K562 (cell line): ENCODE measurements at regions not wholly inside any gene's neighbourhood (a gene's known extent, or its start where the extent isn't known, plus 50 kb on each side); places are given as distances from the start of the nearest gene placed in this dataset.

Source experiments
- ATAC-seq: fragments of 200-7000 bp; cut with Tn5 transposase; 3 replicates; pipeline ENCODE4 v1.9.1; 2020; ENCODE audit warnings: moderate library complexity
- BruUV-seq: library from RNA; stranded (reverse); fragments of 400-500 nt; replicated peaks from 2 replicates; lab custom pipeline; 2021; lab: Mats Ljungman, UMichigan
- CTCF ChIA-PET: fragments of 300-600 bp; formaldehyde crosslinking; extraction: SDS; loops from one replicate; lab custom pipeline; 2021; ENCODE audit warnings: low intra/inter-chr PET ratio; lab: Yijun Ruan, JAX
- POLR2A ChIA-PET: fragments of 300-600, 350-650 bp; sonication (Branson Sonifier 250); formaldehyde crosslinking; extraction: SDS; loops from one replicate; lab custom pipeline; 2021; ENCODE audit warnings: antibody characterized with exemption, inconsistent platforms; lab: Yijun Ruan, JAX
- DNase-seq, 4 experiments: peaks; one replicate each; pipeline versions ENCODE4 v3.0.0 to v3.0.0-alpha.2; 2011 to 2018; ENCODE audit warnings: low spot score in 3 of 4, mixed read lengths in 3 of 4; ENCODE audit errors: extremely low read depth in 1 of 4
- FAIRE-seq: peaks from 2 replicates; lab custom pipeline; 2011; peaks lifted over from hg19 to GRCh38; lab: Jason Lieb, UNC
- H2AFZ ChIP-seq: 2 replicates; pipeline ENCODE4 v1.6.0; 2011; ENCODE audit warnings: low read depth, low read length, control low read depth, inconsistent platforms
- H3K27ac ChIP-seq: fragments of 200-600 bp; 3 replicates; pipeline ENCODE4 v1.8.0; 2011; ENCODE audit warnings: low read depth, mild to moderate bottlenecking, control low read depth, inconsistent platforms, low read length, moderate library complexity, mixed read lengths; ENCODE audit errors: extremely low read depth
- H3K27me3 ChIP-seq, 2 experiments: fragments of 300-600 bp in 1 of 2; 2 replicates in 1 of 2; 3 replicates in 1 of 2; pipeline versions ENCODE4 v1.6.0 to v1.8.0; 2011; ENCODE audit warnings: inconsistent platforms in 2 of 2, low read length in 2 of 2, mild to moderate bottlenecking in 1 of 2, mixed read lengths in 1 of 2, moderate library complexity in 1 of 2; ENCODE audit not compliant: control insufficient read depth in 2 of 2, insufficient read depth in 2 of 2
- H3K36me3 ChIP-seq: fragments of 300-600 bp; 3 replicates; pipeline ENCODE4 v1.8.0; 2011; ENCODE audit warnings: mild to moderate bottlenecking, low read length, inconsistent platforms; ENCODE audit not compliant: control insufficient read depth, insufficient read depth
- H3K4me1 ChIP-seq, 2 experiments: fragments of 200-600 bp in 1 of 2; replicated peaks in 1 of 2; 2 replicates in 1 of 2; 3 replicates in 1 of 2; pipeline versions ENCODE4 v1.5.1 to v1.8.0; 2011; ENCODE audit warnings: inconsistent platforms in 2 of 2, low read length in 2 of 2, mild to moderate bottlenecking in 1 of 2, mixed read lengths in 1 of 2, moderate library complexity in 1 of 2; ENCODE audit not compliant: control insufficient read depth in 2 of 2, insufficient read depth in 2 of 2
- H3K4me2 ChIP-seq: 2 replicates; pipeline ENCODE4 v1.6.1; 2011; ENCODE audit warnings: low read length, control low read depth, inconsistent platforms, mixed read lengths; ENCODE audit not compliant: insufficient read depth
- H3K4me3 ChIP-seq: fragments of 200-600 bp; sonication (generic), shearing (Covaris generic); 2 replicates; pipeline ENCODE4 v1.5.1; 2016; ENCODE audit warnings: control low read depth, inconsistent platforms
- H3K79me2 ChIP-seq: fragments of 200-600 bp; 3 replicates; pipeline ENCODE4 v1.8.0; 2011; ENCODE audit warnings: low read length, inconsistent platforms; ENCODE audit not compliant: control insufficient read depth, insufficient read depth
- H3K9ac ChIP-seq, 2 experiments: 2 replicates each; pipeline versions ENCODE4 v1.6.0 to v1.6.1; 2011; ENCODE audit warnings: low read depth in 2 of 2, low read length in 2 of 2, control low read depth in 1 of 2, inconsistent platforms in 1 of 2, mild to moderate bottlenecking in 1 of 2, mixed read lengths in 1 of 2; ENCODE audit not compliant: insufficient read depth in 1 of 2
- H3K9me1 ChIP-seq: one replicate; pipeline ENCODE4 v1.6.0; 2011; ENCODE audit warnings: inconsistent platforms, mild to moderate bottlenecking, low read length, moderate library complexity; ENCODE audit not compliant: control insufficient read depth, insufficient read depth
- H3K9me3 ChIP-seq: replicated peaks from 2 replicates; pipeline ENCODE4 v1.5.1; 2011; ENCODE audit warnings: low read depth, low read length, inconsistent platforms; ENCODE audit not compliant: control insufficient read depth, insufficient read depth
- H4K20me1 ChIP-seq: replicated peaks from 2 replicates; pipeline ENCODE4 v1.6.1; 2011; ENCODE audit warnings: low read length, inconsistent platforms, mixed read lengths; ENCODE audit not compliant: control insufficient read depth, insufficient read depth
- CBX1 ChIP-seq: sonication (generic); IDR thresholded peaks from 2 replicates; pipeline ENCODE4 v1.6.1; 2016; ENCODE audit warnings: antibody characterized with exemption, low read depth, mild to moderate bottlenecking
- EP300 ChIP-seq: IDR thresholded peaks from 2 replicates; pipeline ENCODE4 v1.6.1; 2012; ENCODE audit warnings: low read length, improper control_type of control experiment
- GABPB2 ChIP-seq: fragments of 250-450 bp; sonication (Bioruptor Pico); conservative IDR thresholded peaks from 2 replicates; pipeline ENCODE4 v1.5.1; 2021; ENCODE audit warnings: mild to moderate bottlenecking
- KLF6 ChIP-seq: fragments of 250-450 bp; sonication (Bioruptor Pico); IDR thresholded peaks from 2 replicates; pipeline ENCODE4 v1.4.0; 2020; ENCODE audit warnings: mild to moderate bottlenecking, moderate library complexity, borderline replicate concordance
- MIER1 ChIP-seq: fragments of 450-650 bp; IDR thresholded peaks from 2 replicates; pipeline ENCODE4 v1.6.1; 2016; ENCODE audit warnings: antibody characterized with exemption, mild to moderate bottlenecking, low read depth
- PHF21A ChIP-seq: fragments of 450-650 bp; IDR thresholded peaks from 2 replicates; pipeline ENCODE4 v1.6.1; 2017; ENCODE audit warnings: low read depth, borderline replicate concordance
- PTBP1 ChIP-seq: fragments of 200-400 bp; formaldehyde crosslinking; IDR thresholded peaks from 2 replicates; pipeline ENCODE4 v1.6.1; 2017; ENCODE audit warnings: low read depth, low read length
- SNRNP70 ChIP-seq: fragments of 200-400 bp; formaldehyde crosslinking; optimal IDR thresholded peaks from 2 replicates; pipeline ENCODE3; 2017; ENCODE audit warnings: low read depth, low read length
- SOX6 ChIP-seq: fragments of 450-650 bp; IDR thresholded peaks from 2 replicates; pipeline ENCODE4 v1.6.1; 2014; ENCODE audit warnings: mild to moderate bottlenecking
- ZNF217 ChIP-seq: sonication (generic); formaldehyde crosslinking; IDR thresholded peaks from 2 replicates; pipeline ENCODE4 v1.8.0; 2022; ENCODE audit warnings: mild to moderate bottlenecking, missing genetic modification reagents
- WGBS: fragments of 100-300 bp; shearing (Covaris generic); methylation state at CpG from one replicate; pipeline ENCODE4 v1.1.6; 2016; ENCODE audit warnings: low coverage, mixed read lengths; ENCODE audit not compliant: insufficient coverage; ENCODE audit errors: missing lambda C conversion rate; 5-methylcytosine and 5-hydroxymethylcytosine counted together
- in situ Hi-C: fragments of 300-500 bp; cut with MboI; formaldehyde crosslinking; loops from 4 replicates; pipeline ENCODE4 v1.15.0; 2018; ENCODE audit warnings: inconsistent platforms, mixed read lengths
- intact Hi-C: fragments of 100-400 bp; cut with micrococcal nuclease; formaldehyde crosslinking; loops from 2 replicates; pipeline ENCODE4 v1.14.2; 2022
- TF ChIP-seq, protein P1 (sequence below): fragments of 150-350 bp; conservative IDR thresholded peaks from 2 replicates; pipeline ENCODE4 v1.6.1; 2014; ENCODE audit warnings: low read length
- TF ChIP-seq, protein P2 (sequence below): sonication (generic); formaldehyde crosslinking; IDR thresholded peaks from 2 replicates; pipeline ENCODE4 v1.9.0; 2022; ENCODE audit warnings: mild to moderate bottlenecking, missing genetic modification reagents
- TF ChIP-seq, protein P3 (sequence below): sonication (generic); formaldehyde crosslinking; IDR thresholded peaks from 2 replicates; pipeline ENCODE4 v1.8.0; 2022; ENCODE audit warnings: missing genetic modification reagents, mild to moderate bottlenecking, borderline replicate concordance

DNA sequence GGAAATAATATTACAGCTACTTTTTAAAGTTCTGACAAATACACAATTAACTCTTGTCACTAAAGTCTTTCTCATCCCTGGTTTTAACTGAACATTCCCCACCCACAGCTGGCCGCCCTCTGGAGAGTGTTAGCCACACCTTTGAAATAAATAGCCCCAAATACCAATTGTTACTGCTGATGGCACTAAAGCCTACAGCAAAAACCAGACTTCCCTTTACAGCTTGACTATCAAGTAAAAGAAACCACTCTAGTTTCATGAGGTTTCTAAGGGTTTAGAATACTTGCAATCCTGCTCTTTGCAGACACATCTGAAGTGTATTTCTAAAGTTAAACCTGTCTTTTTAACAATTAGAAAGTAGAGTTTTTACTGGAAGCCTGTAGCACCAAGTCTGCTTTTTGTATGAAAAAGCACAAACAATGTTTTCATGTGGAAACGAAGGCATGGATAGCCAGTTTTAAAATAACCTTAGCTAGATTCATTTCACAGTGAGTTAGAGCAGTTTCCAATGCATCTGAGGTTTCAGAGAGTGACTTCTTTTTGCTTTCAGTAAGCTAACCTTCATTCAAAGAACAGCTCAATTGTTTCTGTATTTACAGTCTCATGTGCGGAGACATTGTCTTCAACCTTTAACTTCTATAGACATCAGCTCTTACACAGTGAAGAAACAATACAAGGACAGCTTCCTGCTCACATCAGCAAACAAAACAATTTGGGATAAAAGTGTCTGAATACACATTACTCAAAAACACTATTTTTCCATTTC lies 164.8 kb upstream of the VEGFC start:
- WGBS = 0% methylated on average over 3 of the region's 3 CpGs
- BruUV-seq = no TSS peak
- ChIA-PET CTCF (no interaction called here), POLR2A (no interaction called here)
- DNase-seq (no peak), ATAC-seq (no peak), FAIRE-seq (no peak)
- in situ Hi-C loops (no loop called here), intact Hi-C loops (no loop called here)
- Histone ChIP-seq H3K79me2 (no peaks in the 10 kb centered on the region), H3K27me3 (no peaks in the 10 kb centered on the region), H3K4me2 (no peak overlapping the region), H3K4me3 (no peak overlapping the region), H3K9me1 (no peaks in the 10 kb centered on the region), H3K9ac (no peak overlapping the region), H2AFZ (no peak overlapping the region), H3K9me3 (peaks cover 1% of the 10 kb centered on the region; the same call in 1 of the 2 replicates), H3K4me1 (no peaks in the 10 kb centered on the region), H4K20me1 (no peaks in the 10 kb centered on the region), H3K27ac (no peak overlapping the region), H3K36me3 (no peaks in the 10 kb centered on the region)
- TF ChIP-seq EP300 (no peak), GABPB2 (CRISPR knock-in tag) (no peak), PHF21A (no peak), ZNF217 (no peak), PTBP1 (no peak), KLF6 (CRISPR knock-in tag) (no peak), SOX6 (no peak), MIER1 (no peak), SNRNP70 (no peak), CBX1 (no peak)
- TF ChIP-seq, protein P1, sequence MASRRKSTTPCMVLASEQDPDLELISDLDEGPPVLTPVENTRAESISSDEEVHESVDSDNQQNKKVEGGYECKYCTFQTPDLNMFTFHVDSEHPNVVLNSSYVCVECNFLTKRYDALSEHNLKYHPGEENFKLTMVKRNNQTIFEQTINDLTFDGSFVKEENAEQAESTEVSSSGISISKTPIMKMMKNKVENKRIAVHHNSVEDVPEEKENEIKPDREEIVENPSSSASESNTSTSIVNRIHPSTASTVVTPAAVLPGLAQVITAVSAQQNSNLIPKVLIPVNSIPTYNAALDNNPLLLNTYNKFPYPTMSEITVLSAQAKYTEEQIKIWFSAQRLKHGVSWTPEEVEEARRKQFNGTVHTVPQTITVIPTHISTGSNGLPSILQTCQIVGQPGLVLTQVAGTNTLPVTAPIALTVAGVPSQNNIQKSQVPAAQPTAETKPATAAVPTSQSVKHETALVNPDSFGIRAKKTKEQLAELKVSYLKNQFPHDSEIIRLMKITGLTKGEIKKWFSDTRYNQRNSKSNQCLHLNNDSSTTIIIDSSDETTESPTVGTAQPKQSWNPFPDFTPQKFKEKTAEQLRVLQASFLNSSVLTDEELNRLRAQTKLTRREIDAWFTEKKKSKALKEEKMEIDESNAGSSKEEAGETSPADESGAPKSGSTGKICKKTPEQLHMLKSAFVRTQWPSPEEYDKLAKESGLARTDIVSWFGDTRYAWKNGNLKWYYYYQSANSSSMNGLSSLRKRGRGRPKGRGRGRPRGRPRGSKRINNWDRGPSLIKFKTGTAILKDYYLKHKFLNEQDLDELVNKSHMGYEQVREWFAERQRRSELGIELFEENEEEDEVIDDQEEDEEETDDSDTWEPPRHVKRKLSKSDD = no peak
- TF ChIP-seq, protein P2, sequence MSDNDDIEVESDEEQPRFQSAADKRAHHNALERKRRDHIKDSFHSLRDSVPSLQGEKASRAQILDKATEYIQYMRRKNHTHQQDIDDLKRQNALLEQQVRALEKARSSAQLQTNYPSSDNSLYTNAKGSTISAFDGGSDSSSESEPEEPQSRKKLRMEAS = no peak
- TF ChIP-seq, protein P3, sequence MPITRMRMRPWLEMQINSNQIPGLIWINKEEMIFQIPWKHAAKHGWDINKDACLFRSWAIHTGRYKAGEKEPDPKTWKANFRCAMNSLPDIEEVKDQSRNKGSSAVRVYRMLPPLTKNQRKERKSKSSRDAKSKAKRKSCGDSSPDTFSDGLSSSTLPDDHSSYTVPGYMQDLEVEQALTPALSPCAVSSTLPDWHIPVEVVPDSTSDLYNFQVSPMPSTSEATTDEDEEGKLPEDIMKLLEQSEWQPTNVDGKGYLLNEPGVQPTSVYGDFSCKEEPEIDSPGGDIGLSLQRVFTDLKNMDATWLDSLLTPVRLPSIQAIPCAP (CRISPR knock-in tag) = no peak
